GM12878 (cell line): ENCODE measurements at regions not wholly inside any gene's neighbourhood (a gene's known extent, or its start where the extent isn't known, plus 50 kb on each side); places are given as distances from the start of the nearest gene placed in this dataset.

Experiments
- ATAC-seq: fragments of 200-7000 bp; cut with Tn5 transposase; 3 replicates; pipeline ENCODE4 v1.9.1; 2020; ENCODE audit warnings: mild to moderate bottlenecking, moderate library complexity
- BruUV-seq: library from RNA; stranded (reverse); fragments of 400-500 nt; replicated peaks from 2 replicates; lab custom pipeline; 2021; lab: Mats Ljungman, UMichigan
- CTCF ChIA-PET: fragments of 300-600 bp; sonication (Branson Sonifier 250); formaldehyde crosslinking; extraction: SDS; loops from one replicate; lab custom pipeline; 2021; ENCODE audit warnings: inconsistent platforms; lab: Yijun Ruan, JAX
- POLR2A ChIA-PET: fragments of 350-600 bp; formaldehyde crosslinking; extraction: SDS; loops from one replicate; lab custom pipeline; 2021; ENCODE audit warnings: inconsistent platforms; lab: Charles Lee
- RAD21 ChIA-PET: fragments of 300-600 bp; sonication (Branson Sonifier 250); formaldehyde crosslinking; loops from one replicate; lab custom pipeline; 2023; ENCODE audit warnings: antibody characterized with exemption; ENCODE audit not compliant: unreplicated experiment; lab: Charles Lee
- SMC1A ChIA-PET: fragments of 300-600 bp; sonication (Branson Sonifier 250); formaldehyde crosslinking; loops from one replicate; lab custom pipeline; 2023; ENCODE audit not compliant: unreplicated experiment, uncharacterized antibody; lab: Charles Lee
- DNase-seq: peaks from one replicate; pipeline ENCODE4 v3.0.0-alpha.2; 2011; ENCODE audit warnings: low read depth, low spot score
- FAIRE-seq: peaks from 3 replicates; lab custom pipeline; 2011; peaks lifted over from hg19 to GRCh38; lab: Jason Lieb, UNC
- H2AFZ ChIP-seq: 2 replicates; pipeline ENCODE4 v1.6.0; 2011; ENCODE audit warnings: low read depth, low read length, control low read depth; ENCODE audit not compliant: control insufficient read depth
- H3K27ac ChIP-seq: 2 replicates; pipeline ENCODE4 v1.5.1; 2011; ENCODE audit warnings: control low read depth; ENCODE audit not compliant: control insufficient read depth, insufficient read depth
- H3K27me3 ChIP-seq, 2 experiments: replicated peaks in 1 of 2; 2 replicates each; pipeline versions ENCODE4 v1.6.0 to v1.6.1; 2011; ENCODE audit warnings: low read length in 1 of 2; ENCODE audit not compliant: control insufficient read depth in 2 of 2, insufficient read depth in 2 of 2
- H3K36me3 ChIP-seq, 2 experiments: 2 replicates each; pipeline ENCODE4 v1.5.1; 2011; ENCODE audit warnings: low read length in 1 of 2; ENCODE audit not compliant: control insufficient read depth in 2 of 2, insufficient read depth in 2 of 2
- H3K4me1 ChIP-seq: 2 replicates; pipeline ENCODE4 v1.6.1; 2011; ENCODE audit warnings: mild to moderate bottlenecking, low read length, moderate library complexity, mixed read lengths; ENCODE audit not compliant: control insufficient read depth, insufficient read depth
- H3K4me2 ChIP-seq: 2 replicates; pipeline ENCODE4 v1.6.0; 2011; ENCODE audit warnings: control low read depth; ENCODE audit not compliant: control insufficient read depth, insufficient read depth
- H3K4me3 ChIP-seq: fragments of 200-600 bp; sonication (generic); 2 replicates; pipeline ENCODE4 v1.5.1; 2016
- H3K79me2 ChIP-seq: 2 replicates; pipeline ENCODE4 v1.6.0; 2011; ENCODE audit warnings: low read length; ENCODE audit not compliant: control insufficient read depth, insufficient read depth
- H3K9ac ChIP-seq: 2 replicates; pipeline ENCODE4 v1.8.0; 2011; ENCODE audit warnings: low read length, control low read depth, mixed read lengths; ENCODE audit not compliant: control insufficient read depth, insufficient read depth
- H3K9me3 ChIP-seq: replicated peaks from 3 replicates; pipeline ENCODE4 v1.5.1; 2011; ENCODE audit warnings: mild to moderate bottlenecking, low read length; ENCODE audit not compliant: control insufficient read depth, insufficient read depth
- H4K20me1 ChIP-seq: 2 replicates; pipeline ENCODE4 v1.6.0; 2011; ENCODE audit not compliant: control insufficient read depth, insufficient read depth
- CBFB ChIP-seq: IDR thresholded peaks from 2 replicates; pipeline ENCODE4 v1.6.1; 2016; ENCODE audit warnings: antibody characterized with exemption, low read depth
- IKZF1 ChIP-seq: fragments of 450-650 bp; conservative IDR thresholded peaks from 2 replicates; pipeline ENCODE4 v1.6.1; 2017; ENCODE audit warnings: antibody characterized with exemption, mild to moderate bottlenecking
- JUNB ChIP-seq: IDR thresholded peaks from 2 replicates; pipeline ENCODE4 v1.6.1; 2016; ENCODE audit warnings: antibody characterized with exemption, mild to moderate bottlenecking
- MXI1 ChIP-seq: fragments of 150-350 bp; IDR thresholded peaks from 2 replicates; pipeline ENCODE4 v1.6.1; 2011; ENCODE audit warnings: low read depth, mild to moderate bottlenecking, inconsistent platforms, low read length, improper control_type of control experiment
- NR2F1 ChIP-seq: fragments of 450-650 bp; conservative IDR thresholded peaks from 2 replicates; pipeline ENCODE4 v1.6.1; 2017; ENCODE audit warnings: mild to moderate bottlenecking
- SPI1 ChIP-seq: IDR thresholded peaks from 2 replicates; pipeline ENCODE4 v1.6.1; 2011; ENCODE audit warnings: low read depth, mild to moderate bottlenecking, low read length, moderate library complexity, borderline replicate concordance; ENCODE audit not compliant: insufficient read depth
- SRF ChIP-seq, 2 experiments: IDR thresholded peaks; 2 replicates each; pipeline ENCODE4 v1.6.1; 2011; ENCODE audit warnings: low read depth in 2 of 2, low read length in 2 of 2, mild to moderate bottlenecking in 1 of 2, moderate library complexity in 1 of 2
- TARDBP ChIP-seq: IDR thresholded peaks from 2 replicates; pipeline ENCODE4 v1.6.1; 2016; ENCODE audit warnings: borderline replicate concordance
- WGBS: methylation state at CpG from one replicate; pipeline ENCODE4 v1.1.6; 2016; ENCODE audit warnings: low lambda C conversion rate; ENCODE audit not compliant: insufficient replicate concordance, insufficient coverage; ENCODE audit errors: missing lambda C conversion rate; 5-methylcytosine and 5-hydroxymethylcytosine counted together
- in situ Hi-C: fragments of 300-500 bp; cut with MboI; formaldehyde crosslinking; loops from 9 replicates; pipeline ENCODE4 v1.14.3; 2018; ENCODE audit warnings: mixed read lengths
- intact Hi-C: fragments of 100-400 bp; cut with micrococcal nuclease; formaldehyde crosslinking; loops from one replicate; pipeline ENCODE4 v1.14.2; 2022; ENCODE audit not compliant: unreplicated experiment
- TF ChIP-seq, protein P1 (sequence below): fragments of 450-650 bp; IDR thresholded peaks from 2 replicates; pipeline ENCODE4 v1.6.1; 2017; ENCODE audit warnings: mild to moderate bottlenecking, low read depth, inconsistent platforms; ENCODE audit not compliant: poor library complexity, severe bottlenecking
- TF ChIP-seq, protein P2 (sequence below): IDR thresholded peaks from 2 replicates; pipeline ENCODE4 v1.6.1; 2012; ENCODE audit warnings: improper control_type of control experiment, low read depth, low read length; ENCODE audit not compliant: insufficient replicate concordance
- TF ChIP-seq, protein P3 (sequence below): fragments of 450-650 bp; IDR thresholded peaks from 2 replicates; pipeline ENCODE4 v1.6.1; 2017; ENCODE audit warnings: mild to moderate bottlenecking, moderate library complexity

DNA sequence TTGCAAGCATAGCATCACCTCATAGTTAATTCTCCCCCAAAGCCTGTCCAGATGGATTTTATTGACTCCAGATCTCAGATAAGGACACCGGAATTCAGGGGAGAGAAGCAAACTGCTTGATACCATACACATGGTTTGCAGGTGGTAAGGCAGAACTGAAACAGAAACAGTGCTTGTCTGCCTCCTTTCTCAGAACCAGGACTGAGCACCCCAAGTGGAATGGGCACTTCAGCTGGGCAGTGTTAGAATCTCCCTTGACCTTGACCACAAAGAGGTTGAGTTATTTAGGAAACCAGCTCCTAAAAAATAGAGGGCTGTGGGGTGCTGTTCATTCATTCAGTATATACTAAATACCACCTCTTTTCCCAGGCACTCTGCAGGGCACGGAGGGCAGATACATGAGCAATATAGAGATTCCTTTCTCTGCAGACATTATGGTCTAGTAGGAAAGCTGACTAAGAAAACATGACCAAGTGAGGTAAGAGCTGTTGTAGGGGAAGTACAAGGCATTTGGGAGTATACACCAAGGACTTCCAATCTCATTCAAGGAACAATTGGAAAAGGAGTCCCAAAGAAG, 185.2 kb downstream of the C1orf94 start:
- intact Hi-C loops, result loop anchor here (2.0 to 10.0 kb wide), 2 partner anchors 169 to 233 kb away; no protein-coding TSS in a partner anchor
- H3K36me3 ChIP-seq, result no peaks in the 10 kb centered on the region
- DNase-seq (peak; percentile 51), FAIRE-seq (peak; percentile 59), ATAC-seq (peak; percentile 73)
- no peaks in the 10 kb centered on the region for H3K79me2 ChIP-seq
- H3K4me1 ChIP-seq, result peaks cover 30% of the 10 kb centered on the region
- ChIA-PET RAD21 (interaction anchor here (1.0 to 2.0 kb wide), 2 partner anchors 9 to 169 kb away, joined by 3 to 10 read pairs; no protein-coding TSS in a partner anchor), CTCF (interaction anchor here (0.7 to 2.6 kb wide), 3 partner anchors 28 to 169 kb away, joined by 3 to 11 read pairs (median 4); no protein-coding TSS in a partner anchor), SMC1A (interaction anchor here (0.6 to 2.0 kb wide), 6 partner anchors 9 to 236 kb away, joined by 3 to 6 read pairs (median 4); no protein-coding TSS in a partner anchor), POLR2A (no interaction called here)
- peak overlapping the region; percentile 49 for H3K27ac ChIP-seq
- 3% methylated on average over 2 of the region's 2 CpGs for WGBS
- peak overlapping the region; percentile 39 for H3K4me2 ChIP-seq
- H3K9ac ChIP-seq, result no peak overlapping the region
- BruUV-seq, result no TSS peak
- H3K9me3 ChIP-seq, result peaks cover 2% of the 10 kb centered on the region; the same call in 2 of the 3 replicates
- in situ Hi-C loops, result loop anchor here (10.0 kb wide), 1 partner anchor 173 kb away; no protein-coding TSS in a partner anchor
- H3K27me3 ChIP-seq, result no peaks in the 10 kb centered on the region
- no peaks in the 10 kb centered on the region for H4K20me1 ChIP-seq
- no peak overlapping the region; the same call in 1 of the 2 replicates for H2AFZ ChIP-seq
- no peak overlapping the region for H3K4me3 ChIP-seq
- TF ChIP-seq SPI1 (peak; percentile 20; the same call in 1 of the 2 replicates), IKZF1 (peak; percentile 60; the same call in 1 of the 2 replicates), JUNB (peak; percentile 81), TARDBP (no peak), CBFB (no peak), NR2F1 (peak; percentile 68), MXI1 (no peak), SRF (IDR thresholded peaks at IDR 0.05; ENCODE audit: low read depth in 2 of 2, low read length in 2 of 2) (0 out of 4 replicates have a peak, but pooled peaks of 1 of the 2 experiments have one; percentile 3)
- TF ChIP-seq, protein P1, sequence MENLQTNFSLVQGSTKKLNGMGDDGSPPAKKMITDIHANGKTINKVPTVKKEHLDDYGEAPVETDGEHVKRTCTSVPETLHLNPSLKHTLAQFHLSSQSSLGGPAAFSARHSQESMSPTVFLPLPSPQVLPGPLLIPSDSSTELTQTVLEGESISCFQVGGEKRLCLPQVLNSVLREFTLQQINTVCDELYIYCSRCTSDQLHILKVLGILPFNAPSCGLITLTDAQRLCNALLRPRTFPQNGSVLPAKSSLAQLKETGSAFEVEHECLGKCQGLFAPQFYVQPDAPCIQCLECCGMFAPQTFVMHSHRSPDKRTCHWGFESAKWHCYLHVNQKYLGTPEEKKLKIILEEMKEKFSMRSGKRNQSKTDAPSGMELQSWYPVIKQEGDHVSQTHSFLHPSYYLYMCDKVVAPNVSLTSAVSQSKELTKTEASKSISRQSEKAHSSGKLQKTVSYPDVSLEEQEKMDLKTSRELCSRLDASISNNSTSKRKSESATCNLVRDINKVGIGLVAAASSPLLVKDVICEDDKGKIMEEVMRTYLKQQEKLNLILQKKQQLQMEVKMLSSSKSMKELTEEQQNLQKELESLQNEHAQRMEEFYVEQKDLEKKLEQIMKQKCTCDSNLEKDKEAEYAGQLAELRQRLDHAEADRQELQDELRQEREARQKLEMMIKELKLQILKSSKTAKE, result peak; percentile 28
- TF ChIP-seq, protein P2, sequence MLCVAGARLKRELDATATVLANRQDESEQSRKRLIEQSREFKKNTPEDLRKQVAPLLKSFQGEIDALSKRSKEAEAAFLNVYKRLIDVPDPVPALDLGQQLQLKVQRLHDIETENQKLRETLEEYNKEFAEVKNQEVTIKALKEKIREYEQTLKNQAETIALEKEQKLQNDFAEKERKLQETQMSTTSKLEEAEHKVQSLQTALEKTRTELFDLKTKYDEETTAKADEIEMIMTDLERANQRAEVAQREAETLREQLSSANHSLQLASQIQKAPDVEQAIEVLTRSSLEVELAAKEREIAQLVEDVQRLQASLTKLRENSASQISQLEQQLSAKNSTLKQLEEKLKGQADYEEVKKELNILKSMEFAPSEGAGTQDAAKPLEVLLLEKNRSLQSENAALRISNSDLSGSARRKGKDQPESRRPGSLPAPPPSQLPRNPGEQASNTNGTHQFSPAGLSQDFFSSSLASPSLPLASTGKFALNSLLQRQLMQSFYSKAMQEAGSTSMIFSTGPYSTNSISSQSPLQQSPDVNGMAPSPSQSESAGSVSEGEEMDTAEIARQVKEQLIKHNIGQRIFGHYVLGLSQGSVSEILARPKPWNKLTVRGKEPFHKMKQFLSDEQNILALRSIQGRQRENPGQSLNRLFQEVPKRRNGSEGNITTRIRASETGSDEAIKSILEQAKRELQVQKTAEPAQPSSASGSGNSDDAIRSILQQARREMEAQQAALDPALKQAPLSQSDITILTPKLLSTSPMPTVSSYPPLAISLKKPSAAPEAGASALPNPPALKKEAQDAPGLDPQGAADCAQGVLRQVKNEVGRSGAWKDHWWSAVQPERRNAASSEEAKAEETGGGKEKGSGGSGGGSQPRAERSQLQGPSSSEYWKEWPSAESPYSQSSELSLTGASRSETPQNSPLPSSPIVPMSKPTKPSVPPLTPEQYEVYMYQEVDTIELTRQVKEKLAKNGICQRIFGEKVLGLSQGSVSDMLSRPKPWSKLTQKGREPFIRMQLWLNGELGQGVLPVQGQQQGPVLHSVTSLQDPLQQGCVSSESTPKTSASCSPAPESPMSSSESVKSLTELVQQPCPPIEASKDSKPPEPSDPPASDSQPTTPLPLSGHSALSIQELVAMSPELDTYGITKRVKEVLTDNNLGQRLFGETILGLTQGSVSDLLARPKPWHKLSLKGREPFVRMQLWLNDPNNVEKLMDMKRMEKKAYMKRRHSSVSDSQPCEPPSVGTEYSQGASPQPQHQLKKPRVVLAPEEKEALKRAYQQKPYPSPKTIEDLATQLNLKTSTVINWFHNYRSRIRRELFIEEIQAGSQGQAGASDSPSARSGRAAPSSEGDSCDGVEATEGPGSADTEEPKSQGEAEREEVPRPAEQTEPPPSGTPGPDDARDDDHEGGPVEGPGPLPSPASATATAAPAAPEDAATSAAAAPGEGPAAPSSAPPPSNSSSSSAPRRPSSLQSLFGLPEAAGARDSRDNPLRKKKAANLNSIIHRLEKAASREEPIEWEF, result no peak
- TF ChIP-seq, protein P3, sequence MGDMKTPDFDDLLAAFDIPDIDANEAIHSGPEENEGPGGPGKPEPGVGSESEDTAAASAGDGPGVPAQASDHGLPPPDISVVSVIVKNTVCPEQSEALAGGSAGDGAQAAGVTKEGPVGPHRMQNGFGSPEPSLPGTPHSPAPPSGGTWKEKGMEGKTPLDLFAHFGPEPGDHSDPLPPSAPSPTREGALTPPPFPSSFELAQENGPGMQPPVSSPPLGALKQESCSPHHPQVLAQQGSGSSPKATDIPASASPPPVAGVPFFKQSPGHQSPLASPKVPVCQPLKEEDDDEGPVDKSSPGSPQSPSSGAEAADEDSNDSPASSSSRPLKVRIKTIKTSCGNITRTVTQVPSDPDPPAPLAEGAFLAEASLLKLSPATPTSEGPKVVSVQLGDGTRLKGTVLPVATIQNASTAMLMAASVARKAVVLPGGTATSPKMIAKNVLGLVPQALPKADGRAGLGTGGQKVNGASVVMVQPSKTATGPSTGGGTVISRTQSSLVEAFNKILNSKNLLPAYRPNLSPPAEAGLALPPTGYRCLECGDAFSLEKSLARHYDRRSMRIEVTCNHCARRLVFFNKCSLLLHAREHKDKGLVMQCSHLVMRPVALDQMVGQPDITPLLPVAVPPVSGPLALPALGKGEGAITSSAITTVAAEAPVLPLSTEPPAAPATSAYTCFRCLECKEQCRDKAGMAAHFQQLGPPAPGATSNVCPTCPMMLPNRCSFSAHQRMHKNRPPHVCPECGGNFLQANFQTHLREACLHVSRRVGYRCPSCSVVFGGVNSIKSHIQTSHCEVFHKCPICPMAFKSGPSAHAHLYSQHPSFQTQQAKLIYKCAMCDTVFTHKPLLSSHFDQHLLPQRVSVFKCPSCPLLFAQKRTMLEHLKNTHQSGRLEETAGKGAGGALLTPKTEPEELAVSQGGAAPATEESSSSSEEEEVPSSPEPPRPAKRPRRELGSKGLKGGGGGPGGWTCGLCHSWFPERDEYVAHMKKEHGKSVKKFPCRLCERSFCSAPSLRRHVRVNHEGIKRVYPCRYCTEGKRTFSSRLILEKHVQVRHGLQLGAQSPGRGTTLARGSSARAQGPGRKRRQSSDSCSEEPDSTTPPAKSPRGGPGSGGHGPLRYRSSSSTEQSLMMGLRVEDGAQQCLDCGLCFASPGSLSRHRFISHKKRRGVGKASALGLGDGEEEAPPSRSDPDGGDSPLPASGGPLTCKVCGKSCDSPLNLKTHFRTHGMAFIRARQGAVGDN, result peak; percentile 78; the same call in 1 of the 2 replicates
